ENCODE measurements at regions not wholly inside any gene's neighbourhood (a gene's known extent, or its start where the extent isn't known, plus 50 kb on each side); places are given as distances from the start of the nearest gene placed in this dataset.

DNA sequence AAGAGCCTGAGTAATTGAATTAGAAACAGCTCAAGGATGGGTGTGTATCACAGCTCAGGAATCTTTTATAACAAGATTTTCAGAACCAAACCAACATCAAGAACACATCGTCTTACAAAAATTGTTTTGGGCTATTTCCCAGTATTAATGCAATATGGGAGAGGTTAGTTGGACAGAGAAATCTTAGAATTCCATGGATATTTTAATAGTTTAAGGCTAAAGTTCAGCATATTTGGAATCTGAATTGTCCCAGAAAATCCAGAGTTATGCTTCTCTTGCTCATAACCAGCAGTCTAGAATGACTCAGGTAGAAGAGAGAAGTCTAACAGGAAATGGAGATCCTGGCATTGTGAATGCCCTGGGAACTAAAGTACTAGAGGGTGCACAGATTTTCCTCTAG, 74.6 kb downstream of the ADM start:
- no peak overlapping the region for H3K4ac ChIP-seq (ENCODE audit: low read depth, low read length)
- H4K5ac ChIP-seq (ENCODE audit: low read depth, low read length): no peak overlapping the region
- H3K14ac ChIP-seq (replicated peaks; ENCODE audit: low read depth, low read length): no peak overlapping the region
- H2BK20ac ChIP-seq (ENCODE audit: low read depth, low read length): no peak overlapping the region
- in situ Hi-C loops (cut with MboI; ENCODE audit: low sequenced_read_pairs): no loop called here
- H3K9me3 ChIP-seq (ENCODE audit: control insufficient read depth, insufficient read depth, low read length): no peaks in the 10 kb centered on the region
- peak overlapping the region; percentile 68 for H2BK5ac ChIP-seq (ENCODE audit: low read depth, low read length, poor library complexity, severe bottlenecking)
- no peak overlapping the region; the same call in 2 of the 3 replicates for H2BK15ac ChIP-seq (ENCODE audit: low read depth, low read length)
- H3K23ac ChIP-seq (ENCODE audit: low read depth, low read length): no peak overlapping the region
- H3K27ac ChIP-seq (ENCODE audit: insufficient read depth, low read length): peak overlapping the region; percentile 94; the same call in 1 of the 2 replicates
- DNase-seq (peak; percentile 81), ATAC-seq (ENCODE audit: low read depth) (peak; percentile 61)
- no peak overlapping the region for H2AK9ac ChIP-seq (replicated peaks; ENCODE audit: low read depth, low read length, poor library complexity)
- H3K4me2 ChIP-seq (ENCODE audit: low read depth, low read length): no peak overlapping the region
- no peaks in the 10 kb centered on the region for H4K20me1 ChIP-seq (ENCODE audit: insufficient read depth, low read length)
- WGBS, 2 experiments (ENCODE audit: extremely low coverage in 2 of 2, insufficient read length in 1 of 2): no CpG with 5 or more reads among the region's 1 CpG
- H3K9me1 ChIP-seq (ENCODE audit: insufficient read depth, low read length): peaks cover 19% of the 10 kb centered on the region; the same call in 1 of the 2 replicates
- TF ChIP-seq NFE2L2 (IDR thresholded peaks at IDR 0.05; ENCODE audit: low read depth, low read length): 0 out of 2 replicates have a peak, but pooled peaks have one; percentile 9
- TF ChIP-seq CEBPB (IDR thresholded peaks at IDR 0.05; ENCODE audit: low read depth, low read length): peak; percentile 16; the same call in 1 of the 2 replicates
- no peak for TF ChIP-seq MAFK (IDR thresholded peaks at IDR 0.05; ENCODE audit: low read depth, low read length)
- no peaks in the 10 kb centered on the region for H3K36me3 ChIP-seq (ENCODE audit: control insufficient read depth, insufficient read depth, low read length)
- H4K8ac ChIP-seq (ENCODE audit: low read depth in 2 of 2, low read length in 2 of 2): no peak overlapping the region; a peak in 1 of 4 replicates
- H3K18ac ChIP-seq (ENCODE audit: low read depth, low read length): peak overlapping the region; percentile 93
- peaks cover 21% of the 10 kb centered on the region for H3K4me1 ChIP-seq (ENCODE audit: control insufficient read depth, insufficient read depth, low read length)
- H2AFZ ChIP-seq (replicated peaks; ENCODE audit: low read length, poor library complexity): no peak overlapping the region
- H2BK120ac ChIP-seq (ENCODE audit: low read depth, low read length): no peak overlapping the region
- H3K56ac ChIP-seq (ENCODE audit: extremely low read depth, insufficient read depth, low read length): no peak overlapping the region
- BruUV-seq (replicated peaks): no TSS peak
- H4K91ac ChIP-seq (ENCODE audit: insufficient read depth, low read depth, low read length): no peak overlapping the region
- CTCF ChIA-PET: interaction anchor here (1.1 kb wide), 1 partner anchor 13 kb away, joined by 3 read pairs; no protein-coding TSS in a partner anchor
- POLR2A ChIA-PET (ENCODE audit: unreplicated experiment): interaction anchor here (0.7 kb wide), 1 partner anchor 193 kb away, joined by 20 read pairs; no protein-coding TSS in a partner anchor
- dilution Hi-C loops (cut with HindIII; ENCODE audit: low sequenced_read_pairs, unreplicated experiment): no loop called here
- no peak overlapping the region for H3K4me3 ChIP-seq (ENCODE audit: insufficient read depth, low read depth, low read length)
- intact Hi-C loops (cut with micrococcal nuclease): no loop called here
- H2AK5ac ChIP-seq (ENCODE audit: low read depth, low read length): no peak overlapping the region
- no peaks in the 10 kb centered on the region for H3K27me3 ChIP-seq (ENCODE audit: control insufficient read depth, insufficient read depth, low read length)
- H3K9ac ChIP-seq (ENCODE audit: low read depth, low read length): no peak overlapping the region
- no peaks in the 10 kb centered on the region for H3K79me1 ChIP-seq (ENCODE audit: low read depth in 1 of 2, low read length in 2 of 2)

Data from IMR-90 (cell line).